ENCODE measurements at regions not wholly inside any gene's neighbourhood (a gene's known extent, or its start where the extent isn't known, plus 50 kb on each side); places are given as distances from the start of the nearest gene placed in this dataset.

GRCh38 chr4:152072001-152072485 is 311.2 kb upstream of the GATB start:
- Histone ChIP-seq H3T11ph (ENCODE audit: low read length) (no peak overlapping the region), H4K8ac (replicated peaks; ENCODE audit: insufficient read length, low read depth, low read length) (no peak overlapping the region), H2BK15ac (ENCODE audit: low read depth, low read length) (no peak overlapping the region), H3K27me3 (ENCODE audit: insufficient read depth, low read length) (no peaks in the 10 kb centered on the region), H4K20me1 (ENCODE audit: control insufficient read depth, insufficient read depth, insufficient read length) (no peaks in the 10 kb centered on the region), H3K79me2 (ENCODE audit: insufficient read depth, low read length) (no peaks in the 10 kb centered on the region), H2AK5ac (ENCODE audit: insufficient read length, low read length) (no peak overlapping the region), H3K56ac (ENCODE audit: insufficient read length, low read depth, low read length) (no peak overlapping the region), H2BK12ac (ENCODE audit: insufficient read length, low read depth, low read length) (no peak overlapping the region), H3K27ac (ENCODE audit: insufficient read length, low read depth, low read length) (no peak overlapping the region), H4K91ac (ENCODE audit: insufficient read length, low read depth, low read length) (no peak overlapping the region), H2BK5ac (ENCODE audit: insufficient read length, low read length) (no peak overlapping the region), H3K4ac (ENCODE audit: low read depth, low read length) (no peak overlapping the region), H3K4me2 (ENCODE audit: insufficient read depth, insufficient read length, low read length) (no peak overlapping the region), H3K23ac (ENCODE audit: insufficient read length, low read depth, low read length) (no peak overlapping the region), H3K79me1 (ENCODE audit: insufficient read depth, low read depth, low read length, poor library complexity, severe bottlenecking) (no peaks in the 10 kb centered on the region), H2AFZ (ENCODE audit: low read length) (no peak overlapping the region), H3K4me1 (ENCODE audit: insufficient read depth, low read length) (no peaks in the 10 kb centered on the region; the same call in 1 of the 2 replicates), H2BK20ac (ENCODE audit: low read depth, low read length, poor library complexity, severe bottlenecking) (no peak overlapping the region), H3K9me3 (ENCODE audit: control insufficient read depth, low read depth, low read length) (no peaks in the 10 kb centered on the region), H3K23me2 (ENCODE audit: insufficient read length, low read depth, low read length, poor library complexity, severe bottlenecking) (no peaks in the 10 kb centered on the region), H4K5ac (ENCODE audit: insufficient read length, low read depth, low read length) (no peak overlapping the region), H3K14ac (ENCODE audit: insufficient read depth, low read length) (no peak overlapping the region), H3K9ac (ENCODE audit: extremely low read depth, insufficient read length, low read length) (no peak overlapping the region), H3K18ac (ENCODE audit: insufficient read length, low read depth, low read length) (no peak overlapping the region), H2BK120ac (ENCODE audit: low read depth, low read length, poor library complexity, severe bottlenecking) (no peak overlapping the region)
- Mint-ChIP-seq H3K36me3 (ENCODE audit: insufficient read depth in 1 of 3, low read depth in 3 of 3) (no peaks in the 10 kb centered on the region), H3K4me1 (peaks cover 21 to 24% of the 10 kb centered on the region in 2 experiments), H3K4me3 (no peak overlapping the region), H3K9me3 (no peaks in the 10 kb centered on the region; a peak in 1 of 5 replicates), H3K27ac (no peak overlapping the region), H3K27me3 (ENCODE audit: low read depth) (peaks cover 6% of the 10 kb centered on the region)
- TF ChIP-seq CTCF (conservative IDR thresholded peaks at IDR 0.05) = no peak
- WGBS (ENCODE audit: extremely low coverage, insufficient read length, low lambda C conversion rate) = no CpG with 5 or more reads among the region's 8 CpGs
- no peak for DNase-seq
